Esophagus (tissue), 2 donors: ENCODE measurements at regions not wholly inside any gene's neighbourhood (a gene's known extent, or its start where the extent isn't known, plus 50 kb on each side); places are given as distances from the start of the nearest gene placed in this dataset.
"Not testable (repeated sequence)": the region's sequence is repeated elsewhere in the genome, so short reads cannot be mapped to it uniquely, and the experiment has no call there.

ENCODE experiments used
- H3K27ac ChIP-seq, 2 donors: one replicate each; pipeline ENCODE4 v1.5.1; 2013; ENCODE audit warnings: low read depth in 2 of 2, mild to moderate bottlenecking in 2 of 2, inconsistent platforms in 1 of 2, low read length in 1 of 2, moderate library complexity in 1 of 2
- H3K27me3 ChIP-seq, 2 donors: one replicate each; pipeline ENCODE4 v1.6.1; 2013; ENCODE audit warnings: low read length in 2 of 2, control low read depth in 1 of 2, mild to moderate bottlenecking in 1 of 2; ENCODE audit not compliant: insufficient read depth in 2 of 2, control insufficient read depth in 1 of 2
- H3K36me3 ChIP-seq, 2 donors: one replicate each; pipeline ENCODE4 v1.6.1; 2013; ENCODE audit warnings: low read length in 1 of 2; ENCODE audit not compliant: control insufficient read depth in 2 of 2, insufficient read depth in 2 of 2
- H3K4me1 ChIP-seq, 2 donors: one replicate each; pipeline ENCODE4 v1.6.1; 2013; ENCODE audit warnings: low read length in 1 of 2; ENCODE audit not compliant: control insufficient read depth in 2 of 2, insufficient read depth in 2 of 2
- H3K4me3 ChIP-seq, 2 donors: one replicate each; pipeline ENCODE4 v1.5.1; 2013; ENCODE audit warnings: low read length in 2 of 2, mild to moderate bottlenecking in 2 of 2, low read depth in 1 of 2, moderate library complexity in 1 of 2
- H3K9me3 ChIP-seq, 2 donors: one replicate each; pipeline ENCODE4 v1.6.1; 2013; ENCODE audit warnings: mild to moderate bottlenecking in 2 of 2, low read depth in 1 of 2, low read length in 1 of 2, moderate library complexity in 1 of 2; ENCODE audit not compliant: control insufficient read depth in 2 of 2, insufficient read depth in 1 of 2
- WGBS, 2 donors: extraction: QIAGEN DNeasy Blood & Tissue Kit; methylation state at CpG; one replicate each; pipeline ENCODE4 v1.1.7; 2013; 5-methylcytosine and 5-hydroxymethylcytosine counted together
- donor health status: healthy with polysubstance abuse.
- donor health status: Bipolar disorder and iron deficiency.

DNA sequence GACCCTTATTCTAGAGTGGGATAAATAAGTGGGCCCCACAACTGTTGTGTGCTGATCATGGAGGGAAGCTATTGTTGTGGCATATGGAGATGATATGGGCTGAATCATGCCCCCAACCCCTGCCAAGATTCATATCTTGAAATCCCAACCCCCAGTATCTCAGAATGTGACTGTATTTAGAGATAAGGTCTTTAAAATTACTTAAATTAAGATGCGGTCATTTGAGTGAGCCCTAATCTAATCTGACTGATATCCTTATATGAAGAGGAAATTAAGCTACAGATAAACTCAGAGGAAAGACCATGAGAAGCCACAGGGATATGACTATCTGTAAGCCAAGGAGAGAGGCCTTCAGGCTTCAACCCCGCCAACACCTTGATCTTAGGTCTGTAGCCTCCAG lies 188.3 kb upstream of the RND3 start:
- H3K9me3 ChIP-seq, result no peaks in the 10 kb centered on the region
- no peaks in the 10 kb centered on the region for H3K36me3 ChIP-seq
- H3K4me1 ChIP-seq, result no peaks in the 10 kb centered on the region
- H3K27ac ChIP-seq, result no peak overlapping the region
- no peak overlapping the region for H3K4me3 ChIP-seq
- H3K27me3 ChIP-seq, result no peaks in the 10 kb centered on the region
- WGBS, 2 donors, result 78 to 95% methylated on average over 2 of the region's 2 CpGs

DNA sequence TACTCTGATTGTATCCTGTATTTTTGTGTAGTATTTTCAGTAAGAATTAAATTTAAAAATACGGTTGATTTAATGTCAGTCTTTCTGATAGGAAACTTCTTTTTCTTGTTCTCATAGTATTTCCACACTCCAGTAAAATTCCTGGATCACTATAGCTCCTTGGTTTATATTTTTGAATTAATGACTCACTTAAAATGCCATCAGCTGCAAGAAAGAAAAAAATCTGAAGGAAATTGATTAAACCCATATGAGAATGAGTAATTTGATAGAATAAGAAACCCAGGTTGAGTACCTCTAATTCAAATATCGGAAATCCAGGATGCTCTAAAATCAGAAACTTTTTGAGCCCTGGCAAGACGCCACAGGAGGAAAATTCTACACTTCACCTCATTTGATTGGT lies 186.8 kb upstream of the RND3 start:
- 75 to 89% methylated on average over 3 of the region's 3 CpGs for WGBS, 2 donors
- no peaks in the 10 kb centered on the region for H3K4me1 ChIP-seq
- no peaks in the 10 kb centered on the region for H3K27me3 ChIP-seq

DNA sequence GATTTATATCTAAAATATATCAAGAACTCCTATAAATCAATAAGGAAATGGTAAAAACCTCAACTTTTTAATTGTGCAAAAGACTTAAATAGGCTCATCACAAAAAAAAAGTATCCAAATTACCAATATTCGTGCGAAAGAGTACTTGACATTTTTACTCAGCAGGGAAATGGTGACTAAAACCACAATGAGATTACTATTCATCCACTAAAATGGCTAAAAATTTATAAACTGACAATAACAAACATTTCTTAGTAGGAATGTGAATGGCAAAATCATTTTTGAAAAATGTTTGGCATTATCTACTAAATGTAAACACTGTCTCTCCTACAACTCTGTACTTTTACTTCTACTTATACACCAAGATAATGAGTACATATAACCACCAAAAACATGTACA lies 184.8 kb upstream of the RND3 start:
- no peaks in the 10 kb centered on the region for H3K9me3 ChIP-seq
- no peaks in the 10 kb centered on the region for H3K27me3 ChIP-seq
- no peaks in the 10 kb centered on the region for H3K36me3 ChIP-seq
- H3K4me1 ChIP-seq, result no peaks in the 10 kb centered on the region
- H3K4me3 ChIP-seq, result no peak overlapping the region
- WGBS, 2 donors, result 90 to 94% methylated on average over 2 of the region's 2 CpGs
- H3K27ac ChIP-seq, result no peak overlapping the region

More for the DNA sequence above, 186.8 kb upstream of the RND3 start:
- Histone ChIP-seq H3K4me3 (no peak overlapping the region), H3K9me3 (no peaks in the 10 kb centered on the region), H3K36me3 (no peaks in the 10 kb centered on the region), H3K27ac (no peak overlapping the region)

DNA sequence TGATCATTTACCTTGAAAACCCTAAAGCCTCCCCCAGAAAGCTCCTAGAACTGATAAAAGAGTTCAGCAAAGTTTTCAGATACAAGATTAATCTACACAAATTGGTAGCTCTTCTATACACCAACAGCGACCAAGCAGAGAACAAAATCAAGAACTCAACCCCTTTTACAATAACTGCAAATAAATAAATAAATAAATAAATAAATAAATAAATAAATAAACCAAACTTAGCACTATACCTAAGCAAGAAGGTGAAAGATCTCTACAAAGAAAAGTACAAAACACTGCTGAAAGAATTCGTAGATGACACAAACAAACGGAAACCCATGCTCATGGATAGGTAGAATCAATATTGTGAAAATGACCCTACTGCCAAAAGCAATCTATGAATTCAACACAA lies 182.0 kb upstream of the RND3 start:
- no peaks in the 10 kb centered on the region for H3K4me1 ChIP-seq
- H3K27me3 ChIP-seq, result no peaks in the 10 kb centered on the region
- H3K4me3 ChIP-seq, result no peak overlapping the region
- no peaks in the 10 kb centered on the region for H3K36me3 ChIP-seq
- 93 to 98% methylated on average over 3 of the region's 3 CpGs for WGBS, 2 donors
- H3K9me3 ChIP-seq, result no peaks in the 10 kb centered on the region
- H3K27ac ChIP-seq, result no peak overlapping the region

DNA sequence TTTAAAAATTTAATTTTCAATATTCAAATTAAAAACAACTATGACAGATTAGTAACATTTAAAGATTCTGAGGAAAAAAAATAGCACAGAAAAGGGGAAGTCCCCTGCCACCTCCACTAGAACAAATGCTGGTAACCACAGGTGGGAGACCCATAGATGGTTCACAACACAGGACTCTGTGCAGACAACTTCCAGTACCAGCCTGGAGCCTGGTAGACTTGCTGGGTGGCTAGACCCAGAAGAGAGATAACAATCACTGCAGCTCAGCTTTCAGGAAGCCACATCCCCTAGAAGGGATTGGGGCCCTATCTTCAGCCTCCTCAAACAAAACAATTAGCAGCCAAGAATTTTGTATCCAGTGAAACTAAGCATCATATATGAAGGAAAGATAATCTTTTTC lies 179.6 kb upstream of the RND3 start:
- not testable (repeated sequence) for H3K36me3 ChIP-seq, H3K27ac ChIP-seq, H3K9me3 ChIP-seq, H3K27me3 ChIP-seq, H3K4me3 ChIP-seq, H3K4me1 ChIP-seq

DNA sequence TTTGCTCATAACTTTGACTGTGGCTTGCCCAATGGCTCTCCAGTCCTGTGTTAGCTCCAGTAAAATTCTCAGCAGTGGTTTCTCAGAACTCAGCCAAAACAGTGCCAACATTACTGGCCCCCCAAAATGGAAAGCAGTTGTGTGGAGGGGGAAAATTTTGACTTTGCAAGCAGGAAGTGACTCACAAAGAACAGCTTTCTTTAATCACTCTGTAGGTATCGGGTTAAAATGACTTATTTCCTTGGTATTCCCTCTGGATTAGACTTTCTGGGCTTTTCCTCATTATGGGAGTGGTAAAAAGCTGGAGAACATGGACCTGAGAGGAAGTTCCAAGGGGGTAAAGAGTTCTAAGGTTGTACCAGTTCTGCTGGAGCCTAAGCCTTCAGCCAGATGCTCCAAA lies 175.7 kb upstream of the RND3 start:
- H3K27me3 ChIP-seq, result no peaks in the 10 kb centered on the region
- H3K27ac ChIP-seq, result no peak overlapping the region
- H3K36me3 ChIP-seq, result no peaks in the 10 kb centered on the region
- H3K9me3 ChIP-seq, result no peaks in the 10 kb centered on the region
- H3K4me3 ChIP-seq, result no peak overlapping the region
- 36 to 56% methylated on average over 1 of the region's 1 CpG for WGBS, 2 donors
- H3K4me1 ChIP-seq, result no peaks in the 10 kb centered on the region

DNA sequence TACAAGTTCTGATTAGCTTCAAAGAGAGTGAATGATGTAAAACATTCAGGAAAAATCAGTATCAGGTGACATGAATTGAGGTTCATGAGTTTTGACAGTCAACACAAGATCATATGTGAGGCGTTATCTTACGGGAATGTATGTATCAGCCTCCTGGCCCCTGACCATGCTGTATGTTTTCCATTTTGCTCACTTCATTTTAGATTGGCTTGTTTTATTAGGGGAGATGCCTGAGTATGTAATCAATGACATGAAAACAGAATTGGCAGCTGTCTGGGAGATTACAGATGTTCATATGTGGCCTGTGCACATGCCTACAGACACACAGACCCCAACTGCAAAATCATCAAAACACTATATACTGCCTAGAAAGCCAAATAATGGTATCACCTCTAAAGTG lies 168.5 kb upstream of the RND3 start:
- H3K9me3 ChIP-seq, result no peaks in the 10 kb centered on the region
- H3K36me3 ChIP-seq, result no peaks in the 10 kb centered on the region
- H3K4me3 ChIP-seq, result no peak overlapping the region
- WGBS, 2 donors, result 95 to 99% methylated on average over 2 of the region's 2 CpGs
- no peaks in the 10 kb centered on the region for H3K27me3 ChIP-seq
- no peaks in the 10 kb centered on the region for H3K4me1 ChIP-seq
- no peak overlapping the region for H3K27ac ChIP-seq

DNA sequence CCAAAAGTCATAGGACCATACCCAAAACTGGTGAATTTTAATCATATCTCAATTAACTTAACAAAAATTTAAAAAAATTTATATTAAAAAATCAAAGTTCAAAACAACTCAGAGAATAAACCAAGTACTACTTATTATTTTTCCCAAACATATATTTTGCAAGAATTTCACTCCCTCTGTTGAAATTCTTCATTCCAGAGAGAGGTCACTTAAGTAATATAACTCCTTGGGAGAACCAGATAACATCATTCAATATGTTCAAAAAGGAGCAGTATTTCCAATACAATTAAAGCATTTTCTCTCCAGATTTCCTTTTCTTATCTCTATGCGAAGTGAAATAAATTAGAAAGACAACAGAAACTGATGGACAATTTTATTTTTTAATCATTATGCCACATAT lies 165.9 kb upstream of the RND3 start:
- H3K27ac ChIP-seq, result no peak overlapping the region
- no peaks in the 10 kb centered on the region for H3K4me1 ChIP-seq
- no peaks in the 10 kb centered on the region for H3K27me3 ChIP-seq
- 83 to 99% methylated on average over 1 of the region's 1 CpG for WGBS, 2 donors
- H3K9me3 ChIP-seq, result no peaks in the 10 kb centered on the region
- no peak overlapping the region for H3K4me3 ChIP-seq
- no peaks in the 10 kb centered on the region for H3K36me3 ChIP-seq

DNA sequence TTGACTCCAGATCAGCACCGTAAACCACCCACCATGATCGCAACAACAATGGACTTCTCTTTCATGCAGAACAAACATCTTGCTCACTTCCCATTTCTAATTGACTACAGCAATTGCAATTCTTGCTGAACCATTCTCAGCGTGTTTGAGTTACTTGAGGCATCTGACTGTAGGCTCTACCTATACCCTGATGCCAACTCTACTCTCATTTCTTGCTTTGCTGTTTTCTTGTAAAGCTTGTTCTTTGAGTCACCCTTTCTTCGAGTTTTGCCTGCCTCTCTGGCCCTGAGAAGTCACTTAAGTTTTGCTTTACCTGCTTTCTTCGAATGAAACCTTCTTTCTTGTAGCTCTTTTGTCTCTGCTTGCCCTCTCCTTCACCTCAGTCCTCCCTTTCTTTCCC lies 160.5 kb upstream of the RND3 start:
- H3K4me1 ChIP-seq, result no peaks in the 10 kb centered on the region
- H3K27ac ChIP-seq, result no peak overlapping the region
- H3K4me3 ChIP-seq, result no peak overlapping the region
- no peaks in the 10 kb centered on the region for H3K27me3 ChIP-seq
- H3K36me3 ChIP-seq, result no peaks in the 10 kb centered on the region
- WGBS, 2 donors, result 64 to 65% methylated on average over 5 of the region's 5 CpGs
- H3K9me3 ChIP-seq, result no peaks in the 10 kb centered on the region

DNA sequence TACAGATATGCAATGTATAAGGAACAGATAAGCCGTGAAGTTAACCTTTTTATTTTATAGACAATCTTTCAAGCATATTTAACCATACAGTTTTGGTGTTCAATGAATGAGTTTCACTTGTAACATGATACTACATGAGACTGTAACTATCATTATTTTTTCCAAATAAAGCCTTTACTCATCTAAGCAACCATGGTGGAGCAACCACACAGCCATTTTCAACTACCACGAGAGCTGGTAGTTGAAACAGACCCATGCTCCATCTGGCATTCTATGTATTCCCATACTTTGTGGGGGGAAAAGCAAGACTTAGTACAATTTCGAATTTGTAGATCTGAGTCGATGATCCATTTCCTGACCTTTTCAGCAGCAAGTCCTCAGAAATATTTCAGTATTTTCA lies 159.3 kb upstream of the RND3 start:
- Histone ChIP-seq H3K27me3 (no peaks in the 10 kb centered on the region), H3K4me3 (no peak overlapping the region), H3K36me3 (no peaks in the 10 kb centered on the region), H3K4me1 (no peaks in the 10 kb centered on the region), H3K9me3 (no peaks in the 10 kb centered on the region), H3K27ac (no peak overlapping the region)
- WGBS, 2 donors, result 84 to 86% methylated on average over 4 of the region's 4 CpGs
